HG03039 (cell line): ENCODE measurements at regions not wholly inside any gene's neighbourhood (a gene's known extent, or its start where the extent isn't known, plus 50 kb on each side); places are given as distances from the start of the nearest gene placed in this dataset.
"Not testable (repeated sequence)": the region's sequence is repeated elsewhere in the genome, so short reads cannot be mapped to it uniquely, and the experiment has no call there.

Experiments
- ATAC-seq: cut with Tn5 transposase; IDR thresholded peaks from one replicate; pipeline ENCODE4 v1.9.1; 2021; ENCODE audit warnings: mild to moderate bottlenecking, moderate library complexity; ENCODE audit not compliant: unreplicated experiment

DNA sequence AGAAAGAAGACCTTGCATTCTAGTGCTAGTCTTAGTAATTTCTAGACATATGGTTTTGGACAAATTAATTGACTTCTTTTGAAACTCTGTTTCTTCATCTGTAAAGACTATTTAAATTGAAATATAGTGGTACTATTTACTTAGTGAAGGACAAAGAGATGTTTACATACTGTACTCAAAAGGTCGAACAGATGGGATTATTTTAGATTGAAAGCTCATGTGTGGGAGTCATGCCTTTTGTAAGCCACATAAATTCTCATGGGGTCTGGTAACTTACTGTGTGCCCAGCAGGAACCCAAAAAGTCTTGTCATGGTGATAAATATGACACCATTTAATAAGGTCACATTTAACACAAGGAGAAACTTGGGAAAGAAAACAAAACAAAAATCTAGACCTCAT lies 368.2 kb upstream of the CITED2 start:
- no peak for ATAC-seq

GRCh38 chr6:139738801-139739455 lies 364.5 kb upstream of the CITED2 start:
- ATAC-seq: no peak

DNA sequence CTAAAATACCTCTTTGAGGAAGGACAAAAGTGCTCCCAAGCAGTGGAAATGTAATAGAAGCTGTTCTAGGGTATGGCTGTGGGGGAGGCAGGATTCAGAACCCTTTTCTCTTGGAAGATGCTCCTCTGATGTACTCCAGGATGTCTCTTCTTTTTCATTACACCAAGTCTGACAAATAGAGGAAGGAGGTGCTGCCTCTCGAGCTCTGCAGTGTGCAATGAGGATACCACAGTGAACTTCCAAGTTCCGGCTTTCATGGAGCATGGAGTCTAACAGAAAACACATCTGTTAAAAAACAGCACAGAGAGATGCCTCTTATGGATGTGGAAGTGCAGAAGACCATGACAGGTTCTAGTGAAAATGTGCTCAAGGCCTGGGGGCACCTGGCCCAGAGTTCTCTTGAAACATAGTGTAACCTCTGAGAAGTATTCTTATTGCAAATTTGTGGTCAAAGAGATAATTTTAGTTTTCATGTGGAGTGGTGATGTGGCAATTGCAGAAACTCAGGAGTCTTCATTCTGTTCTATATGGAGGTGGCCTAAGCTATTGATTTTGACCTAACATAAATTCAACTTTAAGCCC lies 362.0 kb upstream of the CITED2 start:
- peak; percentile 75 for ATAC-seq

DNA sequence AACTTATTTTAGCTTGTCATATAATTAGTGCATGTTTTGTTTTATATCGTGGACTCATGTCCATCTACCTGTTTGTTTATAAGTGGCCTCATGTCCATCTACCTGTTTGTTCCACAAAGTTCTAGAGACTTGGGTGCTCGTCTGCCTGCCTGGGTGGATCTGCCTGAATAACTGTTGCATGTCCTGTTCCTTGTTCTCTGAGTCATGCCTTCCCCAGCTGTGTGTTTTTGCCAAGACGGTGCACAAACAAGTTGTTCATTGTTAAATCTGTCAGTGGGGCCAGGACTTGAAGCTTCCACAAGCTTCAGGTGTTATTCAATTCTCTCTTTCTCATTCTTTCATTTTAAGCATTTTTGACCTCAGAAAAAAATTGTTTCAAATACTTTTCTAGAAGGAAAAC lies 358.0 kb upstream of the CITED2 start:
- ATAC-seq: no peak

DNA sequence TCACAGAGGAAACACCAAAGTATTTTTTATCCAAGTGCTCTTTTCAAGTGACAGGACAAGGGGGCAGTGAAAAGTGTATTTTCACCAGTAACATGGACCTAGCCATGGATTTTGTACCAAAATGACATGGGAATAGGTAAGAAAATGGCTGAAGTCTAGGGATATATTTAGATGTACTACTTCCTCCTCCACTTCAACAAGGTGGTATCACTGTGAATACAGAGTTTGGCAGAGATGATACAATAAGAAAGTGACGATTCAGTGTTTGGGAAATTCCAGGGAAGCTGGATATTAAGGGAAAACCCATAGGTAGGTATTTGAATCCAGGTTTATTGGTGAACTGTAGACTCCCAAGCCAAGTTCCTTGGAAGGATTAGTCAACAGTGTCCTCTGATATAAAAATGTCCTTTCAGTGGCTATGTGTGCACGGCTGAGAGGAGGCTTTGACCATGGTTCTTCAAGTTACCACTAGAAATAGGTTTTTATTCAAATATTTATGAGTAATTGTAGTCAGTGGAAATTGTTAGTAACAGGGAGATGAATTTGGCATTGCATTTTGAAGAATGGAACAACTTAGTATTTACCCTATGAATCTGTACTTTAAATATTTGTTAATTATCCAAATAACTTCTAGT lies 356.0 kb upstream of the CITED2 start:
- no peak for ATAC-seq

- ATAC-seq: no peak
These were observed 354.5 kb upstream of the CITED2 start for GRCh38 chr6:139728876-139729427.

- ATAC-seq: not testable (repeated sequence)
These were observed 351.8 kb upstream of the CITED2 start for GRCh38 chr6:139726272-139726671.

DNA sequence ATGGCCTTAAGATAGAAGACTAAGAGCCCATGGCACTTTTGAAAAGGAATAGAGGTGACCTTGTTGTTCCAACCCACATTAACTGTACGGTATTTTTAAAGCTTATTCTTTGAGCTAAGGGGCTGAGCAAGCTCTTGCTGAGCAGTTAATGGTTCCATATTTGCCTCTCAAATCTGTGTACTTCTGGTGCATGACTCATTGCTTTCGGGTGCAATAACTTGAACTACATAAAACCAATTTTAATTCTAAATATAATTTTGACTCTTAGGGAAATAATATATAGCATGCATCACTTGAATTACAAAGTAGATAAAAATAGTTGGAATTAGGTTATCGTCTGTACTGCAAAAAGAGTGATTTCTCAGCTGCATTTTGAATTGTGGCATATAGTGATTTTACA lies 348.1 kb upstream of the CITED2 start:
- no peak for ATAC-seq

DNA sequence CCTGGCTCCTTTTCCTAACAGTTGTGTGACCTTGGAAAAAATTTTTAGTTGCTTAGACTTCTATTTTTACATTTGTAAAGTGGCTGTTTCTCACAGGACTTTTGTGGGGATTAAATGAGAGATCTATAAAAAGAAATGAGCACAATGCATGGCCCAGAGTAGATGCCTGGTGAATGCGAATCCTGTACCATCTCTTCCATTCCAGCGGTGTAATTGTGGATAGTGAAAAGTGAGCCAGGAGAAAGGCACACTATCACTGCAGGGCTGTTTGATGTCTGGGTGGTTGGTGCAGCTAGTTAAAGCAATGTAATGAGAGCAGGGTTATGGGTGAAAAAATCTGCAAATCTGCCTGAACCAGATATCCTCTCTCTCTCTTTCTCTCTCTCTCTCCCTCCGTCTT lies 347.5 kb upstream of the CITED2 start:
- no peak for ATAC-seq

- ATAC-seq: no peak
These were observed 339.6 kb upstream of the CITED2 start for GRCh38 chr6:139713900-139714506.

DNA sequence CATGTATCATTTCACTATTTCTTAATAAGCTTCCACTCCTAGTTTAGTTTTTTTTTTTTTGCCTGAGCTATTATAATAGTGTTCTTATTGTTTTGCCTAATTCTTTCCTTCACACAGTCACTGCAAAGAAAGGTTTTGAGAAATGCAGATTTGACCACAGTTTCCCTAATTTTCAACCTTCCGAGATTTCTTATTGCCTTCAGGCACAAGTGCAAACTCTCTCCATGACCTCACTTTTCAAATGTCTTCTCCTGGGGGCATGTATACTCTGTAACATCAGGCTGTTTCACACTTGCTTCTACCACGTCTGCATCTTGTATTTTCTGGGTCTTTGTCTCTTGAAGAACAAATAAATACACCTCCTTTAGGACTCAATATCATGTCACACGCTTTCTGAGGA lies 339.0 kb upstream of the CITED2 start:
- ATAC-seq: no peak

GRCh38 chr6:139712830-139713229 lies 338.4 kb upstream of the CITED2 start:
- ATAC-seq: no peak

- ATAC-seq: no peak
These were observed 337.5 kb upstream of the CITED2 start for GRCh38 chr6:139711804-139712585.

- no peak for ATAC-seq
These were observed 336.1 kb upstream of the CITED2 start for GRCh38 chr6:139710556-139710955.

- ATAC-seq: no peak
These were observed 334.1 kb upstream of the CITED2 start for GRCh38 chr6:139708337-139709199.

DNA sequence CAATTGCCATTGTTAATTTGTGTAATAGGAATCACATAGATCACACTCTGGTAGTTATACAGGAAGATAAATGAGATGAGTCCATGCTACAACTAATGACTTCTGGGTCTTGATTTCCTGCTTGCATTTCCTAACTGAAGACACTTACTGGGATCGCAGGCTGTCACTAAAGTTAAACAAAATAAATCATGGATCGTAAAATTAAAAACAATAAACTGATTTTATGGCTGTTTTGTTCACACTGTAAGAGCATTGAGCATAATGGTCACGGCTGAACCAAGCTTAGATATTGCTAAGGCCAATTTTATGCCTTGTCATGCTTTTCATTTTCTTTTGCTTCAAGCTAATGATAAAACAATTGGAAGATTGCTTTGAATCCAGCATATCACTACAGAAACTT lies 332.5 kb upstream of the CITED2 start:
- ATAC-seq: no peak

- ATAC-seq: no peak
These were observed 330.8 kb upstream of the CITED2 start for GRCh38 chr6:139705284-139705683.

DNA sequence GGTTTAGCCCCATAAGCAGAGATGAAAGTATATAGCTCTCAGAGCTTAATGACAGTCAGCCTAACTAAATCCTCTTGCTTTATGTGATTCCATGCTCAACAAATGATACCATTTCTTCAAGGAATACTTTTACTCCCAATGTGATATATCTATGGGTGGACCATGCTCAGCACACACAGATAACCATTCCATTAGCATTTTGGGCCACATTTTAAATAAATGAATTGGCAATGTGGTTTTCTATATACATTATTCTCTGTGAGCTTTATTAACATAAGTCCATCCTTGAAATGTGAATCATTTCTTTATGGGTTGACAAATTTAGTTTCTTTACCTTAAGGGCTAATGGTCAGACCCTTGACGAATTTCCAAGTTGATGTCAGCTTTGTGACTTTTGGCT lies 329.3 kb upstream of the CITED2 start:
- no peak for ATAC-seq

- no peak for ATAC-seq
These were observed 328.3 kb upstream of the CITED2 start for GRCh38 chr6:139702706-139703105.

- ATAC-seq: no peak
These were observed 327.2 kb upstream of the CITED2 start for GRCh38 chr6:139701695-139702094.
